Osteocyte (in vitro differentiated cells): ENCODE measurements at regions not wholly inside any gene's neighbourhood (a gene's known extent, or its start where the extent isn't known, plus 50 kb on each side); places are given as distances from the start of the nearest gene placed in this dataset.

ENCODE experiments used
- DNase-seq: peaks from one replicate; pipeline ENCODE4 v3.0.0; 2021; ENCODE audit warnings: mixed read lengths; ENCODE audit not compliant: unreplicated experiment; ENCODE audit errors: extremely low spot score
- H3K27ac Mint-ChIP-seq: one replicate; pipeline ENCODE4 v1.8.0; 2021; ENCODE audit warnings: mild to moderate bottlenecking, mixed read lengths; ENCODE audit not compliant: unreplicated experiment
- H3K27me3 Mint-ChIP-seq: one replicate; pipeline ENCODE4 v1.8.0; 2021; ENCODE audit warnings: mixed read lengths; ENCODE audit not compliant: unreplicated experiment
- H3K36me3 Mint-ChIP-seq: one replicate; pipeline ENCODE4 v1.8.0; 2021; ENCODE audit warnings: mixed read lengths; ENCODE audit not compliant: unreplicated experiment
- H3K4me1 Mint-ChIP-seq: one replicate; pipeline ENCODE4 v1.8.0; 2021; ENCODE audit warnings: mixed read lengths; ENCODE audit not compliant: unreplicated experiment
- H3K4me3 Mint-ChIP-seq: one replicate; pipeline ENCODE4 v1.8.0; 2021; ENCODE audit warnings: mild to moderate bottlenecking, moderate library complexity, mixed read lengths; ENCODE audit not compliant: unreplicated experiment
- H3K9me3 Mint-ChIP-seq: one replicate; pipeline ENCODE4 v1.8.0; 2021; ENCODE audit warnings: mixed read lengths; ENCODE audit not compliant: unreplicated experiment
- TF ChIP-seq, protein P1 (sequence below): fragments of 200-600 bp; sonication (generic); IDR thresholded peaks from 2 replicates; pipeline ENCODE4 v1.5.0; 2021; ENCODE audit warnings: antibody characterized with exemption, mild to moderate bottlenecking, moderate library complexity

DNA sequence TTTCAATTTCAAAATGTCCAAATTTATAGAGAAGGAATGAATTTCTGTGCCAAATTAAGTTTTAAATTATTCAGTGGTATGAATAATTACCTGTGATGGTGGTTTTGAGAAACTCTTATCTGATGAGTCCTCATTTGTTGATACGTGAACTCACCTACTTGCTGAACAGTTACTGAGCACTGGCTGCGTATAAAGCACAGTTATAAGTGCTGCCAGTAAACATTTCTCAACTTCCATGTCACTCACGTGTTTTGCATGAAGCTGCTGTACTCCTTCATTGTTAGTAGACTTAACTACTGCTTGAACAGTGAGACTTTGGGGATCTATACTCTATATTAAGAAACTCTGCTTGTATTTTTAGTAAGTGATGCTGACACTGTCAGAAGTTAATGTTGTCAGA lies 269.1 kb upstream of the FZD8 start:
- Mint-ChIP-seq H3K9me3 (no peaks in the 10 kb centered on the region), H3K4me3 (no peak overlapping the region), H3K27me3 (no peaks in the 10 kb centered on the region), H3K4me1 (peaks cover 39% of the 10 kb centered on the region), H3K36me3 (no peaks in the 10 kb centered on the region), H3K27ac (no peak overlapping the region)
- TF ChIP-seq, protein P1, sequence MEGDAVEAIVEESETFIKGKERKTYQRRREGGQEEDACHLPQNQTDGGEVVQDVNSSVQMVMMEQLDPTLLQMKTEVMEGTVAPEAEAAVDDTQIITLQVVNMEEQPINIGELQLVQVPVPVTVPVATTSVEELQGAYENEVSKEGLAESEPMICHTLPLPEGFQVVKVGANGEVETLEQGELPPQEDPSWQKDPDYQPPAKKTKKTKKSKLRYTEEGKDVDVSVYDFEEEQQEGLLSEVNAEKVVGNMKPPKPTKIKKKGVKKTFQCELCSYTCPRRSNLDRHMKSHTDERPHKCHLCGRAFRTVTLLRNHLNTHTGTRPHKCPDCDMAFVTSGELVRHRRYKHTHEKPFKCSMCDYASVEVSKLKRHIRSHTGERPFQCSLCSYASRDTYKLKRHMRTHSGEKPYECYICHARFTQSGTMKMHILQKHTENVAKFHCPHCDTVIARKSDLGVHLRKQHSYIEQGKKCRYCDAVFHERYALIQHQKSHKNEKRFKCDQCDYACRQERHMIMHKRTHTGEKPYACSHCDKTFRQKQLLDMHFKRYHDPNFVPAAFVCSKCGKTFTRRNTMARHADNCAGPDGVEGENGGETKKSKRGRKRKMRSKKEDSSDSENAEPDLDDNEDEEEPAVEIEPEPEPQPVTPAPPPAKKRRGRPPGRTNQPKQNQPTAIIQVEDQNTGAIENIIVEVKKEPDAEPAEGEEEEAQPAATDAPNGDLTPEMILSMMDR = no peak
- no peak for DNase-seq

DNA sequence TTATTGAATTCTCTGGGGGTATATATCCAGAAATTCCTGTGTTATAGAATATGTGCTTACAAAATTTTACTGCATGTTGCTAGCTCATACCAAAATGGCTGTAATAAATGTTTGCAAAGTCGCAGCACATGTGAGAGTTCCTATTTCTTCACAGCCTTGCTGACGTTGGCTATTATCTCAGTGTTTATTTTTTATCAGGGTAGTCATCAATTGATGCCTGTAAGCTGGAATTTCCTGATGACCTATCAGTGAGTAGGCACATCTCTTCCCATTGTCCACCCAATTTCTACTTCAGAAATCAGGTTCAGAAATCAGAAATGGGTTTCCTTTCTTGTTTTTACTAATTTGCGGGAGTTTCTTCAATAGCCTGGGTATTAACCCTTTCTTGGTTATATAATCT lies 268.1 kb upstream of the FZD8 start:
- H3K27ac Mint-ChIP-seq = no peak overlapping the region
- no peaks in the 10 kb centered on the region for H3K27me3 Mint-ChIP-seq
- H3K9me3 Mint-ChIP-seq = no peaks in the 10 kb centered on the region
- TF ChIP-seq, protein P1 = no peak
- DNase-seq = no peak
- peaks cover 39% of the 10 kb centered on the region for H3K4me1 Mint-ChIP-seq
- no peaks in the 10 kb centered on the region for H3K36me3 Mint-ChIP-seq
- H3K4me3 Mint-ChIP-seq = no peak overlapping the region

DNA sequence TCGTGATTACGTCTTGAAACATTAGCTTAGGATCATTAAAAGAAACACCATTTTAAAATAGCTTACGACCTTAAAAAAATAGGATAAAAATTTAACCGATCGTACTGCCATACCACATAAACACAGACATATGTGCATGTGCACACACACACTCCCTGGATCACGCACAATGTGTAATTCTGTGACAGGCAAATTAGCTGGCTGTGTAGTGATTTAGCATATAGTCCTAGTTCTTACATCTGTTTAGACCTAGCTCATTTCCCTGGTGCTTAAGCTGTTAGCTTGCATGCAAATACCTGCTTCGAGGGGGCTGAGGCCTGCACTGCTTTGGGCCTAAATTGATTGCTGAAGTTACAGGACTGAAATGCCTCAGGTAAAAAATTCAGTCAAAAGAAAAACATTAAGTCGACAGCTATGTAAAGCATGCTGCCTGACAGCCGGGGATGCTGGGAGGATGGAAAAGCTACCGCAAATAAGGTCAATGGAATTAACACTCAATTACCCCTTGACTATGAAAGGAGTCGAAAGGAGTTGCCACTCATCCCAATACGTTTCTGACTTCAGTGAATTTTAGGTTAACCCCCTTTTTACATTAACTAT lies 267.1 kb upstream of the FZD8 start:
- peak overlapping the region; percentile 45 for H3K27ac Mint-ChIP-seq

DNA sequence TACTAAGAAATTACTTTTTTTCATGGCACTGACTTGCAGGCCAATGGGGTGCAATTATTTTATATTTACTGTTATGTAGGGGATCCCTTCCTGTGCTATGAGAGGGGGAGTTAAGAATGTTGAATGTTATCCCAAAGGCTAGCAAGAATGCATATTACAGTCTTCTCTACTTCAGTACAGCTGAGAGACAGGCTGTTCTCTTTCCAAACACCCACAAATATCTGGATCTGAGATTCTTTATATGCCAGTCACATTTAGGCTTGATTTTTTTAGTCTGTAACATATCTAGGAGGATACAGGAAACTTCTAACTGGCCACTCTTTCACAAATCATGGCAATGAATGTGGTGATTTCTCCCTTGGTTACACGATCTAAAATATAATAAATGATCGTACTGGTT lies 266.4 kb upstream of the FZD8 start:
- TF ChIP-seq, protein P1 = no peak
- no peaks in the 10 kb centered on the region for H3K36me3 Mint-ChIP-seq
- DNase-seq = no peak
- no peak overlapping the region for H3K27ac Mint-ChIP-seq
- H3K4me3 Mint-ChIP-seq = no peak overlapping the region
- peaks cover 39% of the 10 kb centered on the region for H3K4me1 Mint-ChIP-seq
- H3K27me3 Mint-ChIP-seq = no peaks in the 10 kb centered on the region
- no peaks in the 10 kb centered on the region for H3K9me3 Mint-ChIP-seq

More for the DNA sequence above, 267.1 kb upstream of the FZD8 start:
- TF ChIP-seq, protein P1 = no peak
- H3K4me3 Mint-ChIP-seq = no peak overlapping the region
- no peaks in the 10 kb centered on the region for H3K27me3 Mint-ChIP-seq
- no peak for DNase-seq
- no peaks in the 10 kb centered on the region for H3K36me3 Mint-ChIP-seq
- H3K4me1 Mint-ChIP-seq = peaks cover 39% of the 10 kb centered on the region
- H3K9me3 Mint-ChIP-seq = no peaks in the 10 kb centered on the region

DNA sequence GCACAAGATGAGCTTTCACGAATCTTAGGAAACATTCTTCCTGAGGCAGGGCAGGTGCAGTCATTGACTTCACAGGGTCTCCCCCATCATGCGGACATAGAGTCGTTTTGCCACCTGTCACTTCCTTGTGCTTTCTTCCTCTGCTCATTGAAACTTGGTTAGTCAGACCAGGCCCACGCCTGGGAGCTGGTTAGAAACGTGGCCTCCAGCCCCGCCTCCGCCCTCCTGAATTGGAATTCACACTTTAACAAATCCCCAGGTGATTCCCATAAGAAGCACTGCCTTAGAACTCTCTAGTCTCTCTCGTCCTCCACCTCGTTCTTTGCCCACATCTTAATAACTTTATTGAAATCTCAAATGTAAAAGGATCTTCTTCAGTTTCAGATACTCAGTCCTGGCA lies 265.5 kb upstream of the FZD8 start:
- H3K9me3 Mint-ChIP-seq = no peaks in the 10 kb centered on the region
- H3K4me1 Mint-ChIP-seq = peaks cover 30% of the 10 kb centered on the region
- H3K27ac Mint-ChIP-seq = no peak overlapping the region
- H3K27me3 Mint-ChIP-seq = no peaks in the 10 kb centered on the region
- no peaks in the 10 kb centered on the region for H3K36me3 Mint-ChIP-seq
- no peak for DNase-seq
- H3K4me3 Mint-ChIP-seq = no peak overlapping the region
- TF ChIP-seq, protein P1 = no peak
